T-helper 1 cell treated with Interleukin-12 subunit alpha and Interleukin-12 subunit beta and Interleukin-4 antibody, amounts not matched to agents 30 ng/mL and 1 ng/mL, for 36 hours (primary cell): ENCODE measurements at regions not wholly inside any gene's neighbourhood (a gene's known extent, or its start where the extent isn't known, plus 50 kb on each side); places are given as distances from the start of the nearest gene placed in this dataset.
"Not testable (repeated sequence)": the region's sequence is repeated elsewhere in the genome, so short reads cannot be mapped to it uniquely, and the experiment has no call there.

ENCODE experiments used
- intact Hi-C: fragments of 100-400 bp; cut with micrococcal nuclease; formaldehyde crosslinking; loops from one replicate; pipeline ENCODE4 v1.15.1; 2024

GRCh38 chr4:42282081-42282901 is 115.0 kb upstream of the SHISA3 start:
- intact Hi-C loops, result loop anchor here (1.0 kb wide), 2 partner anchors 238 to 583 kb away; no protein-coding TSS in a partner anchor

- intact Hi-C loops, result no loop called here
These were observed 113.3 kb upstream of the SHISA3 start for GRCh38 chr4:42284030-42284429.

GRCh38 chr4:42288876-42289275 is 108.4 kb upstream of the SHISA3 start:
- intact Hi-C loops, result not testable (repeated sequence)

GRCh38 chr4:42292192-42292591 is 105.1 kb upstream of the SHISA3 start:
- intact Hi-C loops, result not testable (repeated sequence)

GRCh38 chr4:42293967-42294813 is 103.1 kb upstream of the SHISA3 start:
- intact Hi-C loops, result no loop called here

GRCh38 chr4:42296196-42296595 is 101.1 kb upstream of the SHISA3 start:
- intact Hi-C loops, result no loop called here

- intact Hi-C loops, result no loop called here
These were observed 94.9 kb upstream of the SHISA3 start for GRCh38 chr4:42302348-42302747.

- intact Hi-C loops, result no loop called here
These were observed 90.8 kb upstream of the SHISA3 start for GRCh38 chr4:42306221-42307109.

- intact Hi-C loops, result no loop called here
These were observed 89.0 kb upstream of the SHISA3 start for GRCh38 chr4:42308247-42308646.

- intact Hi-C loops, result no loop called here
These were observed 87.7 kb upstream of the SHISA3 start for GRCh38 chr4:42309361-42310260.

- intact Hi-C loops, result no loop called here
These were observed 86.9 kb upstream of the SHISA3 start for GRCh38 chr4:42310358-42310757.

GRCh38 chr4:42310806-42311205 is 86.5 kb upstream of the SHISA3 start:
- intact Hi-C loops, result no loop called here

GRCh38 chr4:42311591-42311990 is 85.7 kb upstream of the SHISA3 start:
- intact Hi-C loops, result no loop called here

GRCh38 chr4:42313420-42313819 is 83.9 kb upstream of the SHISA3 start:
- intact Hi-C loops, result not testable (repeated sequence)

GRCh38 chr4:42313872-42314271 is 83.4 kb upstream of the SHISA3 start:
- intact Hi-C loops, result no loop called here

GRCh38 chr4:42315231-42315630 is 82.1 kb upstream of the SHISA3 start:
- intact Hi-C loops, result no loop called here

GRCh38 chr4:42320822-42321388 is 76.4 kb upstream of the SHISA3 start:
- intact Hi-C loops, result no loop called here

- intact Hi-C loops, result no loop called here
These were observed 71.2 kb upstream of the SHISA3 start for GRCh38 chr4:42326040-42326439.

- intact Hi-C loops, result no loop called here
These were observed 70.8 kb upstream of the SHISA3 start for GRCh38 chr4:42326524-42326923.

GRCh38 chr4:42327323-42327722 is 70.0 kb upstream of the SHISA3 start:
- intact Hi-C loops, result no loop called here
